Suppressor macrophage treated with lipopolysaccharide for 1 hour (primary cell): ENCODE measurements at regions not wholly inside any gene's neighbourhood (a gene's known extent, or its start where the extent isn't known, plus 50 kb on each side); places are given as distances from the start of the nearest gene placed in this dataset.
A peak's percentile ranks its signal among the peaks of the same experiment; 100 is the strongest.
"Not testable (repeated sequence)": the region's sequence is repeated elsewhere in the genome, so short reads cannot be mapped to it uniquely, and the experiment has no call there.

Source experiments
- DNase-seq, 3 donors: peaks; one replicate each; pipeline ENCODE4 v3.0.0-alpha.2; 2020 to 2022

DNA sequence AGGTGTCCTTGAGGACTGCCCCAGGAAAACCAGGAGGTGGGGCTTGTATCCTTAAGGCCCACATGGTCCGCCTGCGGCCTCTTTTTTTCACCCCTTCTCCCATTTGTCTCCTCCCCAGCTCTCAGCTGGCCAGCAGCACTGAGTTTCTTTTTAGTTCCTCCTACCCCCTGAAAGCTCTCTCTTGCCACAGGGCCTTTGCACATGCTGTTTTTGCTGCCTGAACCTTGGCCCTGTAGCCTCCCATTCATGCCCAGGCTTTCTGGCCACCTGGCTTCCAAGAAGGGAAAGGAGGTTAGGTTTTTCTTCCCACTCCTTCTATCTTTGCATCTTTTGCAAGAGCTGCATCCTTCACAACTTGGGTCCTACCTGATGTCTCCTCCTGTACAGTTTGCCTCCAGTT is 358.1 kb downstream of the VRK1 start:
- DNase-seq, result no peak

DNA sequence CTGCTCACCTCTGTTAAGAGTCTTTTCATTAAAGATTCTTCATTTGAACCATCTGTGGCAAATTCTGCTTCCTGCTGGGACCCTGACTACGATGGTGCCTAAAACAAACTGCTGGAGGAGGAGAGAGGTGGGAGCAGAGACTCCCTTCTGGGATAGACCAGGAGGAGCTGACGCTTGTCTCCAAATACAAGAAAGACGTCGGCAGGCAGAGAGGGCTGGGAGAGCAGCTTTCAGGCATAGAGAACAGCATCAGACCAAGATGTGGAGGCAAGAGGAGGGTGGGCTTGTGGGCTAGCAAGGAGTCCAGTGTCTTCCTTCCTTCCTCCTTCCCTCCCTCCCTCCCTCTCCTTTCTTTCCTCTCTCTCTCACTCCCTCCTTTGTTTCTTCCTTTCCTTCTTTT is 358.6 kb downstream of the VRK1 start:
- DNase-seq, result no peak

DNA sequence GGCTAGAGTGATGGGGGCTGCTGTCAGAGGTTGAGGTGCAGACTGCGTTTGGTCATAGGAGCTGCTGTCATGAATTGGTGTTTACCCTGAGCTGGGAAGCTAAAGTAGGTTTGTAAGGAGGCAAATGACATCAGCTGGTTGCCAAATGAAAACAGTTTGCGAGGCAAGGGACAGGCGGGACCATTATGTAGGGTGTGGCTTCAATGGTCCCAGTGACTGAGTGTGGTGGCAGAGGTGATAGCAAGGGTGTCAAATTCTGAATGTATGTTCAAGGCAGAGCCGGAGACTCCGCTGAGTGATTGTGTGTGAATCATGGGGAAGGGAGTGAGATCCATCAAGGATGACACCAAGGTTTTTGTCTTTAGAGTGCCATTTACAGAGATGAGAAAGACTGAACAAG is 359.5 kb downstream of the VRK1 start:
- DNase-seq, result no peak

DNA sequence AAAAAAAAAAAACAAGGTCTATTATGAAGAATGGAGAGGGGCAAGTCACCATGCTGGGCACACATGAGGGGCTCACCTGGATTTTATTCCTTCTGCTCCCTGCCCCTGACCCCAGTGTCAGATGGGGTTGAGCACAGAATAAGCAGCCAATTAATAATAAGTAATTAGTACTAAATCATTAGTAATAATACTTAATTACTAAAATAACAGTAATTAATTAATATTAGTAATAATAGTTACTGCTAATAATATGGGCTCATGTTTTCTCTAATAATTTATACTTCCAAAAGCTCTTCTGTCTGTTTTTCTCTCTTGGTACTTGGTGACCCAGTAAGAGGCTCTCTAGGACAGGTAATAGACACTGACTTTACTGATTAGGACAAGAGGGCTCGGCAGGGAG is 360.9 kb downstream of the VRK1 start:
- no peak for DNase-seq

DNA sequence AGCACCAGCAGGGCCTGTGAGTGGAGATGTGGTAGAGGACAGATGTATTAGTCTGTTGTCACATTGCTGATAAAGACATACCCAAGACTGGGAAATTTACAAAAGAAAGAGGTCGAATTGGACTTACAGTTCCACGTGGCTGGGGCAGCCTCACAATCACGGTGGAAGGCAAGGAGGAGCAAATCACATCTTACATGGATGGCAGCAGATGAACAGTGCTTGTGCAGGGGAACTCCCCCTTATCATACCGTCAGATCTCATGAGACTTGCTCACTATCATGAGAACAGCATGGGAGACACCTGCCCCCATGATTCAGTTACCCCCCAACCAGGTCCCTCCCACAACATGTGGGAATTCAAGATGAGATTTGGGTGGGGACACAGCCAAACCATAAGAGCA is 361.9 kb downstream of the VRK1 start:
- no peak for DNase-seq

DNA sequence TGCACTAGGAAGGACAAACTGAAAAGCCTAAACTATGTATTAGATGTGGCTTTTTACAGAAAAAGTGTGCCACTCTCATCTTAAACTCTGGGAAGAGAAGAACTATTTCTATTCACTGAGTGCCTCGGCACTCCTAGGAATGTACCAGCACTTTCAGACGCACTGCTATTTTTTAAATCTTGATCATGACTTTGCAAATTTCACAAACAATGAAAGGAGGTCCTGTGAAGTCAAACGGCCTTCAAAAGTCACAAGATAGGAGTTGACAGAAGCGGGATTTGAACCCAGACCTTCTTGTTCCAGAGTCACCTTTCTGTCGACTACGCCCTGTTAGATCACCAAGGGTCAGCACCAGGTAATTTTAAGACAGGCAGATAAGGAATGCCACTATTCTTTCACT is 365.4 kb downstream of the VRK1 start:
- DNase-seq, result no peak

DNA sequence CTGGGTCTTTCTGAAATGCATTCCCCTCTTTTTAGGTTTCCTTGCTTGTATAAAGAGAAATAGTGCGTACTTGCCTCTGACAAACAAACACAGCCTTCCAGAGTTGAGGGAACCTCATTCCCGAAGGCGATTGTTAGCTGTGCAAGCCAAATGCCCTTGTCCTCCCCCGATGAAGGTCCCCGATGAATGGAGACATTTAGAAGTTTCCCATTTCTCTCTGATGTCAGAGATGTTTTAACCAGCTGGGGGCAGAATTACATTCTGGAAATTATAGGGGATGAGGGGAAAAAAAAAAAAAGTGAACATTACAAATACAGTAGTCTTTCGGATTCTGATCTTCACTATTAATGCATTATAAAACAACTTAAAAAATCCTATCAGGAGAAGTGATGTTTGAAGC is 366.8 kb downstream of the VRK1 start:
- no peak for DNase-seq

DNA sequence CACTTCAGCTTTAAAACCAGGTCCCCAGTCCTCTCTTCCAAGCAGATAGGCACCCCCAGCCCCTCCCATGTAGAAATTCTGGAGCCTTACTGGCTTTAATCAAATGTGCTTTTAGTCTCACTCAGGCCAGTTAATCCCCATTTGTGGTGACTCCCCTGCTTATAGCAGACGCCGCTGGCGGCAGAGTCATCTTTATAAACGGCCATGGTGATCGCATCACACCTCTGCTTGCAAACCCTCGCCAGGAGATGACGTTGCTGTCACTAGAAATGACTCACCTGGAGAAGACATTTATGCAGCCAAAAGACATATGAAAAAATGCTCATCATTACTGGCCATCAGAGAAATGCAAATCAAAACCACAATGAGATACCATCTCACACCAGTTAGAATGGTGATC is 369.3 kb downstream of the VRK1 start:
- no peak for DNase-seq

DNA sequence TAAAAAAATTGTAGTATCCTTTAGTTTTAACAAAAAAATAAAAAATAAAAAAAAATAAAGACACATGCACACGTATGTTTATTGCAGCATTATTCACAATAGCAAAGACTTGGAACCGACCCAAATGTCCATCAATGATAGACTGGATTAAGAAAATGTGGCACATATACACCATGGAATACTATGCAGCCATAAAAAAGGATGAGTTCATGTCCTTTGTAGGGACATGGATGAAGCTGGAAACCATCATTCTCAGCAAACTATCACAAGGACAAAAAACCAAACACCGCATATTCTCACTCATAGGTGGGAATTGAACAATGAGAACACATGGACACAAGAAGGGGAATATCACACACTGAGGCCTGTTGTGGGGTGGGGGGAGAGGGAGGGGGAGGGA is 370.4 kb downstream of the VRK1 start:
- DNase-seq, result not testable (repeated sequence)

DNA sequence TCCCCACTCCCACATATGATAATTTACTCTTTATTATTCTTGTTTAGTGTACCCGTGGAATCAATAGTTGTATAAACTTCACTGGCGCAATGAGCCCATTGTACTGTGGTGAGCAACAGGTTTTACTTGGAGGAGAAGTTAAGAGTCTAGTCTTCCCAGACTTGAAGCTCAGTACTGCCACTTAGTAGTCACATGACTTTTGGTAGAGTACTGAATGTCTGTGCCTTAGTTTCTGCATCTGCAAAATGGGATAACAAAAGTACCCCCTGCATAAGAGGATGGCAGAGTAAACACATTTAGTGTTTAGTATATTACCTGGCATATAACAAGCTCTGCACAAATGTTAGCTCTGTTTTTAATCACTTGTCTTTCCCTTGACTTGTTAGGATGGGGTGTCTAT is 375.5 kb downstream of the VRK1 start:
- no peak for DNase-seq

DNA sequence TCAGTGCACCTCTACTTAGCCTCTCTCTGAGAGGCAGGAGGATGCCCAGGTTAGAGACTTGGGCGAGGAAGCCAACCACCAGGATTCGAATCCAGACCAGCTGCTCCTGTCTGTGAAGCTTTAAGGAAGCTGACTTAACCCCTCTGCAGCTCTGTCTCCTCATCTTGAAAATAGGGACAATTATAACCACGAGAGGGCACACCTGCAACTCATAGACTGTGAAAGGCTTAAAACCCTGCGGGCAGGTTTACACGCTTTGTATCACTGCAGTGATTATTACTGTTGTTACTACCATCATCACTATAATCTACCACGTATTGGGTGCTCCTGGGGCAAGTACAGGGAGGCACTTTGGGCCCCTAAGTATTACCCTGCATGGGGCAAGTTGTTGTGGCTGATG is 379.8 kb downstream of the VRK1 start:
- DNase-seq, result no peak

DNA sequence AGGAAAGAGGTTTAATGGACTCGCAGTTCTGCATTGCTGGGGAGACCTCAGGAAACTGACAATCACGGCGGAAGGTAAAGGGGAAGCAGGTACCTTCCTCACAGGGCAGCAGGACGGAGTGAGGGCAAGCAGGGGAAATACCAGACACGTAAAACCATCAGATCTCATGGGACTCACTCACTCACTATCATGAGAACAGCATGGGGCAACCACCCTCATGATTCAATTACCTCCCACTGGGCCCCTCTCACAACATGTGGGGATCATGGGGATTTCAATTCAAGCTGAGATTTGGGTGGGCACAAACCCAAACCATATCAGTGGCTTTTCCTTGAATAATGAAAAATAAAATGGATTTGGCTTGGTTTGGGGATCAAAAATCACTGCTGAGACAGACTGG is 380.5 kb downstream of the VRK1 start:
- DNase-seq, result peak; percentile 13 to 48 (median 32)

DNA sequence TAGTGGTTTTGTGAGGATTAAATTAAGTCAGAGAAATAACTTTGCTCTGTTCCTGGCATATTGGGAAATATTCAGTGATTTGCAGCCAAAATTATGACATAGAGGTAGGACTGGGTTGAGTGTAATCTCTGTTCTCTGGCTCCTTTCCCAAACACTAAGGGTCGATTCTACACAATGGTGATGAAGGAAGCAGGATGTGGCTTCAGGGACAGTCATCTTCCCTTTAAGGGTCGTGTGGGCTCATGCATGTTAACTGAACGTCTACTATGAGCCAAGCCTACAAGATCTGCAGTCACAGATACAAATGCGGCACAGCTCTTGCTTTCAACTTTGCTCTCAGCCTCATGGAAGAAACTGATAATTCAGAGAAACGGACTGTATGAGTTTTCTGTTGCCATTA is 381.6 kb downstream of the VRK1 start:
- DNase-seq, result peak in 1 of 3 donors; percentile 20

DNA sequence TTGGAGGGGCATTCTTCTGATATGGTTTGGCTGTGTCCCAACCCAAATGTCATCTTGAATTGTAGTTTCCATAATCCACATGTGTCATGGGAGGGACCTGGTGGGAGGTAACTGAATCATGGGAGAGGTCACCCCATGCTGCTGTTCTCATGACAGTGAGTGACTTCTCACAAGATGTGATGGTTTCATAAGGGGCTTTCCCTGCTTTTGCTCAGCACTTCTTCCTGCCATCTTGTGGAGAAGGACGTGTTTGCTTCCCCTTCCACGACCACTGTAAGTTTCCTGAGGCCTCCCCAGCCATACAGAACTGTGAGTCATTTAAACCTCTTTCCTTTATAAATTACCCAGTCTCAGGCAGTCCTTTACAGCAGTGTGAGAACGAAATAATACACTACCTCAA is 382.4 kb downstream of the VRK1 start:
- DNase-seq, result peak; percentile 46 to 79 (median 60)

DNA sequence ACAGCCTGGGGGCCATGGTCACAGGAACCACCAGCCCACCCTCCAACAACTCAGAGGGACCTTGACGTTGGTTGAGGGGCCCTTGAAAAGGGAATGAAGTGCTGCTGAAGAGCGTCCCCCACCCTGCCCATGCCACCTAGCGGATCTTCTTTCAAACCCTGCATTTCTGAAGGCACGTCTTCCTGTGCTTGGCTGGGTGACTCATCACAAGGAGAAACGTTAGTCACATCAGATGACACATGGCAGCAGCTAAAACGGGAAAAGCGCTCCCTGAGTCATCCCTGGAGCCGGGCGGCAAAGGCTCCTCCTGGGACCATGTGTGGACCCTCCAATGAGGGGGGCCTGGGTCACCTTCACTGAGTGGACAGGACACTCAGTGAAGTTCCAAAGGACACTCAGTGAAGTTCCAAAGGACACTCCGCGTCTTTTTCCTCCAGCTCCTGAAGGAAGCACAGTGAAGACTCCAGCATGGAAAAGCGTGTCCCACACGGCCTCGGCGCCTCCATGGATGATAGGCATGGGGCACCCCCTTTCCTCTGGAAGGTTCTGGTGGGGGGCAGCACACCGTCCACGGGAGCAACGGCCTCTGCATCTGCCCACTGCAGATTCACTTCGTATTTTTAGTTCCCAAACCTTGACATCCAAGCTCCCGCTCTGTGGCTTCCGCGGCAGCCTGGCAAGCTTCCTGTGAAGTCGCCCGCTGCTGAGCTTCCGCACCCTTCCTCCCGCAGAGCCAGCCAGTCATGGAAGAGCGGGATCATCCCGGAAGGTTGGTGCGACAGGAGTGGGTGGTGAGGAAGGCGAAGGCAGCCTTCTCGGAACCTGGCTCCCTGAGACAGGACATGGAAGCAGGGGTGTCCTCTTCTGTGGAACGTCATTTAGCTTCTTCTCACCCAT is 383.4 kb downstream of the VRK1 start:
- DNase-seq, result peak; percentile 13 to 63 (median 52)

DNA sequence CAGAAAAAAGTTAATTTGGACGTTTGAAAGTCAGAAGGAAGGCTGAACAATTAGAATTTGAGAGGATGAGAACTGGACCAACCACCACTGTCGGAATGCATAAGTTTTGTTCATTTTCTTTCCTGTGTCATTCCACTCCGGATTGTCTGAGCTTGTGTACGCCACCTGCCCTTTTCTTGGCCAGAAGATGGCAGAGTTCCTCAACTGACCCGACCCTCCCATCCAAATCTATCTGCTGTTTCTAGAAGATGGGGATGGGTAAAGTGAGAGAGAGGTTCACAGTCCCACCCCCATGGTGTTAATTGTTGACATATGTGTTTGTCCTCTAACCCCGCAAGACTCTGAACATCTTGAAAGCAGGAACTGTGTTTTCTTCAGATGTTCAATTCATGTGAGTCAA is 388.0 kb downstream of the VRK1 start:
- peak in 1 of 3 donors; percentile 6 for DNase-seq

DNA sequence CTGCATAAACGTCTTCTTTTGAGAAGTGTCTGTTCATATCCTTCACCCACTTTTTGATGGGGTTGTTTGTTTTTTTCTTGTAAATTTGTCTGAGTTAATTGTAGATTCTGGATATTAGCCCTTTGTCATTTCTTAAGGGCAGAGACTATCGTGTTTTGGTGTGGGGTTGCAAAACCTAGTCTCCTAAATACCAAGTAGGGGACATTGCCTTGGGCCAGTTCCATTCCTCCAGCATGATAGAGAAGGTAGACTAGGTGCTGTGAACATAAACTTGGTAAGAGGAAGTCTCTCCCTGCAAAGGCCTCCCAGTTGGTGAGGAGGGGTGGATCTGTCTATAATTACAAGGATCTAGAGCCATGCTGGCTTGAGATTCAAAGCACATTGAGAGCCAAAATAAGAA is 390.7 kb downstream of the VRK1 start:
- DNase-seq, result no peak

DNA sequence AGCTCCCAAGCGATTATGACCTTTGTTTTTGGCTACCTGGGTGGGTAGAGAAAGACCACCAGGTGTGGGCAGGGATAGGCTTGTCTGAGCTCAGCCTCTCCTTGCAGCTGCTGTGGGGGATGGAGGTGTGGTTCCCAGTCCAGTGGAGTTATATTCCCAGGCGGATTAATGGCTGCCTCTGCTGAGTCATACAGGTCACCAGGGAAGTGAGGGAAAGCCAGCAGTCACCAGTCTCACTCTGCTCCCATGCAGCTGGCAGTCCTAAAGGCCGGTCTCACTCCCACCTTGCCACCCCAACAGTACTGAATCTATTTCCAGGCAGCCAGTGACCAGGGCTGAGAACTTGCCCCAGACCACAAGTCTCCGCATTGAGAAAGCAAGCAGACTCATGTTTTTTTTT is 399.2 kb downstream of the VRK1 start:
- DNase-seq, result no peak

DNA sequence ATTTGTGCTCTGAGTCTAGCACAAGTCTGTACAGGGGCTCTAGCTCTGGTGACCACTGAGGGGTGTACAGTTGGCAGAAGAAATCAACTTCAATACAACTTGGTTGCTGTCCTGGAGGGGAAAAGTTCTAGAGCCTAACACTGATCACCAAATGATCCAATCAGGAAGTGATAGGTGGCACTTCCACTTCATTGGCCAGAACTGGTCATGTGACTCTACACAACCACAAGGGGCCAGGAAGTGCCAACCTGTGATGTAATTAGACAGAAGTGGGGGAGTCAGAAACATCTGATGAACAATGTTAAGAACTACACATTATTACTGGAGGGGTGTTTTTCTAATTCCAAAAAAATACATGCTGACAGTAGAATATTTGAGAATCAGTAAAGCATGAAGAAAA is 401.6 kb downstream of the VRK1 start:
- no peak for DNase-seq

DNA sequence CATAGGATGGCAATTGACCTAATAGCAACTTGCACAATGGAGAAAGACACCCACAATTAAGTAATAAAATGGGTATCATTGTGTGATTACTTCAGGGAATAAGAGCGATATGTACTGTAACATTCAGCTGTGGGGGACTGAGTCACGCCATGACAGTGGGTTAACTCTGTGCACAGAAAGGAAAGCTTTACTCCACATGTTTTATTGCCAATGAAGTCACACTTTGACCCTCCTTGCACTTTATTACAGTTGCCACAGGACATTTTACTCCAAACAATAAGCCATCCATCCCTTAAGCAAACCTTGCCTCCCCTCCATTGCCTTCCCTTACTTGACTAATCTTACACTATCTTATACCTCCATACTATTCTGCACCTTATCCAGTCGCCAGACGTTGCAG is 403.1 kb downstream of the VRK1 start:
- no peak for DNase-seq

DNA sequence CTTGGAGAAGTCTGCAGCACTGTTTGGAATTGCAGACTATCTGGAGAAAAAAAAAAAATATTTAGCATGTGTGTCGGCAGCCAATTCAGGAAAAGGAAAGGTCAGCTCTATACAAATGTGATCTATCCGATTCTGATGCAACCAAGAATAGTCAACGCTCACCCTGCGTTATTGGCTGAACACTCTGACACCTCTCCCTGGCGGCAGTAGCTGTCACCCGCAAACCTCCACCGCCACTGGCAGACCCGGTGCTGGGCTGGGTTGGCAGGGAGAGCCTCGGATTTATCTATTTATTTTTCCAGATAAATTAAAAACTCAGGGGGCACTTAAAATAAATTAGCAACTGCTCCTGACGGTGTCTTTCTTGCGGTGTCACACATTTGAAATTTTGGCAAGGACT is 409.7 kb downstream of the VRK1 start:
- no peak for DNase-seq

DNA sequence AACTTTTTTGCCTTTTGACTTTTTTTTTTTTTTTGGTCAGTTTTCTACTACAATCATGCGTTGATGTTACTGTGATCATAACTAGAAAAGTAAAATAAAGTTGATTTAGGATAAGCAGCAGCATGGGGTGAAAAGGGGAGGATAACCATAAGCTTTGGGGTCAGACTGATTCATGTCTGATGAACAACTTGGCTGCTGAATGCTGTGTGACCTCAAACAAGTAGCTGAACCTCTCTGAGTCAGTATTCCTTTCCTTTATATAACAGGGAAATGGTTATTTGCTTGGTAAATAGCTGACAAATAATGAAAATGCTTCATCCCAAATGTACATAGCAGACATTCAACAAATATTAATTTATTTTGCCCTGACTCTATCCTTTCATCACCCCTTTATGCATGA is 413.0 kb downstream of the VRK1 start:
- DNase-seq, result no peak

DNA sequence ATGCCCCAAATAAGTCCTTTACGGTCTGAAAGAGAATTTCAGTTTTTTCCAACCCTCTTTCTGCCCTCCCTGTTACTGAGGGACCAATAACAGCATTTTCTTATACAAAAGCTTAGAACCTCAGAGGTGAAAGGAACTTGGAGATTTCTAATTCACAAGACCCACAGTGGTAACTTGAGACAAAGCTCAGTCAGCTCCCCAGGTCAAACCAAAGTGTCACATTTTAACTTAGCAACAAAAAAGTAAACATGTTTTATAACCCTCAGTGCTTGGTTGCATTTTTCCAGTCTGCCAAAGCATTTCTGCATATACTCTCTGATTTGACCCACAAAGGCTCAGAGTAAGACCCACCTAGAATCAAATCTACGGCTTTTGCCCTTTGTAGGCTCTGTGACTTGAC is 415.2 kb downstream of the VRK1 start:
- no peak for DNase-seq

DNA sequence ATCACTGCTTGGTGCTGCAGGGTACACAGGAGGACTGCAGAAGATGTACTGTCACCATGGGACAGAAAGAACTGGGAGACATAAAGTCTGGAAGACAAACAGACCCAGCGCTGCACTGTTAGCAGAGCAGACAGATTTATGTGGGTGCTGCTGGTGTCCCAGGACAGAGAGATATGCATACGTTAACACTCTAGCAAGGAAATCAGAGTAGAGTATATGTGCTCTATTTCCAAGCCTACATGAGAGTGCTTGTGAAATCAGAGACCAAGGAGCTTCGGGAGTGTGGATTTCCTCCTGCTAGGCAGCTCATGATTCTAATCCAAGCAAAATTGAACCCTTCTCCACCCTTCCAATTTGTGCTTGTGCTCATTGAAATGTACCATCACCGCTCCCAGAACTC is 416.5 kb downstream of the VRK1 start:
- DNase-seq, result no peak

DNA sequence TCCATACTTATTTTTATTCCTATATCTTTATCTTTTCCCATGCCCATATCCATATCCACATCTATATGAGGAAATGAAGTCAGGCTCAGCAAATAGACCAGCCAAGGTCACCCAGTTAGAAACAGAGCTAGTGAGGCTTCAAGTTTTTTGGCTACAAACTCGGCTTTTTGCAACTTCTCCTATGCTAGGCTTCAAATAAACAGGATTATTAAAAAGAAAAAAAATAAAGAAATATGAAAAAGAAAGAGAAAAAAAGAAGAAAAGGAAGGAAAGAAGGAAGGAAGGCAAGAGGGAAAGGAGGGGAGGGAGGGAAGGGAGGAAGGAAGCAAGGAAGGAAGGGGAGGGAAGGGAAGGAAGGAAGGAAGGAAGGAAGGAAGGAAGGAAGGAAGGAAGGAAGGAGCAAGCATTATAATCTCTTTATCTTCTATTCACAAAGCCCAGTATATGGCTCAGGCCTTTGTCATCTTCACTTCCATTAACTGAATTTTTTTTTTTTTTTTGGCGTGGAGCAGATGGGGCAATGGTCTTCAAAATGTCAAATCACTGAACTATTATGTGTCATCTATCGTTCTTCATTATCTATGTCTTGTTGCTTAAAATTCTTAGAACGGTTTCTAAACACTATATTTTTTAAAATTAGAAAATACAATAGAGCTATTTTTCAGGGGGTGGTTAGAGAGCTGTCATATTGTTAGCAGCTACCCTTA is 418.2 kb downstream of the VRK1 start:
- DNase-seq, result no peak
